ENCODE measurements at regions not wholly inside any gene's neighbourhood (a gene's known extent, or its start where the extent isn't known, plus 50 kb on each side); places are given as distances from the start of the nearest gene placed in this dataset.

- TF ChIP-seq CTCF (IDR thresholded peaks at IDR 0.05; ENCODE audit: low read depth, low read length) (no peak), EZH2phosphoT487 (IDR thresholded peaks at IDR 0.05; ENCODE audit: low read depth) (no peak)
These were observed 243.4 kb downstream of the IGSF11 start for GRCh38 chr3:118791246-118791645.

Measured in OCI-LY3 (cell line).